HL-60/S4 (cell line): ENCODE measurements at regions not wholly inside any gene's neighbourhood (a gene's known extent, or its start where the extent isn't known, plus 50 kb on each side); places are given as distances from the start of the nearest gene placed in this dataset.
"Not testable (repeated sequence)": the region's sequence is repeated elsewhere in the genome, so short reads cannot be mapped to it uniquely, and the experiment has no call there.

Source experiments
- in situ Hi-C: fragments of 300-500 bp; cut with MboI; formaldehyde crosslinking; loops from 2 replicates; pipeline ENCODE4 v1.14.3; 2022; ENCODE audit warnings: low sequenced_read_pairs

- in situ Hi-C loops: no loop called here
Observed at GRCh38 chr11:57047610-57048009, 58.9 kb downstream of the OR5AK2 start.

- in situ Hi-C loops: no loop called here
Observed at GRCh38 chr11:57049749-57050148, 61.0 kb downstream of the OR5AK2 start.

GRCh38 chr11:57054817-57055216 is 66.1 kb downstream of the OR5AK2 start:
- in situ Hi-C loops: no loop called here

GRCh38 chr11:57055744-57056143 is 67.0 kb downstream of the OR5AK2 start:
- in situ Hi-C loops: no loop called here

- in situ Hi-C loops: no loop called here
Observed at GRCh38 chr11:57056735-57057134, 68.0 kb downstream of the OR5AK2 start.

- in situ Hi-C loops: no loop called here
Observed at GRCh38 chr11:57057561-57057960, 68.8 kb downstream of the OR5AK2 start.

GRCh38 chr11:57062957-57063356 is 74.2 kb downstream of the OR5AK2 start:
- in situ Hi-C loops: not testable (repeated sequence)

- in situ Hi-C loops: no loop called here
Observed at GRCh38 chr11:57069942-57070341, 81.2 kb downstream of the OR5AK2 start.

GRCh38 chr11:57071829-57072228 is 83.1 kb downstream of the OR5AK2 start:
- in situ Hi-C loops: no loop called here

- in situ Hi-C loops: no loop called here
Observed at GRCh38 chr11:57072640-57073039, 83.9 kb downstream of the OR5AK2 start.

GRCh38 chr11:57073128-57073527 is 84.4 kb downstream of the OR5AK2 start:
- in situ Hi-C loops: no loop called here

GRCh38 chr11:57081356-57081755 is 92.6 kb downstream of the OR5AK2 start:
- in situ Hi-C loops: no loop called here

GRCh38 chr11:57082125-57082524 is 93.4 kb downstream of the OR5AK2 start:
- in situ Hi-C loops: no loop called here

- in situ Hi-C loops: no loop called here
Observed at GRCh38 chr11:57083641-57084385, 95.1 kb downstream of the OR5AK2 start.

- in situ Hi-C loops: no loop called here
Observed at GRCh38 chr11:57085611-57086010, 96.1 kb upstream of the LRRC55 start.

- in situ Hi-C loops: no loop called here
Observed at GRCh38 chr11:57087991-57088390, 93.8 kb upstream of the LRRC55 start.

GRCh38 chr11:57092028-57092698 is 89.6 kb upstream of the LRRC55 start:
- in situ Hi-C loops: no loop called here

- in situ Hi-C loops: no loop called here
Observed at GRCh38 chr11:57094181-57094935, 87.4 kb upstream of the LRRC55 start.

GRCh38 chr11:57095417-57095816 is 86.3 kb upstream of the LRRC55 start:
- in situ Hi-C loops: no loop called here

- in situ Hi-C loops: no loop called here
Observed at GRCh38 chr11:57095896-57096295, 85.9 kb upstream of the LRRC55 start.

GRCh38 chr11:57097149-57097548 is 84.6 kb upstream of the LRRC55 start:
- in situ Hi-C loops: no loop called here

GRCh38 chr11:57098191-57098590 is 83.6 kb upstream of the LRRC55 start:
- in situ Hi-C loops: no loop called here
